WTC11 (cell line): ENCODE measurements at regions not wholly inside any gene's neighbourhood (a gene's known extent, or its start where the extent isn't known, plus 50 kb on each side); places are given as distances from the start of the nearest gene placed in this dataset.

Experiments used
- ATAC-seq: fragments of 200-7000 bp; cut with Tn5 transposase; 2 replicates; pipeline ENCODE4 v1.10.0; 2021; ENCODE audit warnings: mild to moderate bottlenecking, moderate library complexity
- CTCF ChIA-PET: fragments of 300-600 bp; sonication (Branson Sonifier 250); formaldehyde crosslinking; loops from one replicate; lab custom pipeline; 2021; ENCODE audit warnings: antibody characterized with exemption; lab: Charles Lee
- POLR2A ChIA-PET: fragments of 350-600 bp; sonication (Branson Sonifier 250); formaldehyde crosslinking; loops from one replicate; lab custom pipeline; 2021; ENCODE audit warnings: antibody characterized with exemption; lab: Charles Lee
- DNase-seq: peaks from one replicate; pipeline ENCODE4 v3.0.0; 2021; ENCODE audit warnings: low spot score
- H3K27ac Mint-ChIP-seq: 2 replicates; pipeline ENCODE4 v1.8.0; 2021; ENCODE audit warnings: mixed read lengths
- H3K27me3 Mint-ChIP-seq: 2 replicates; pipeline ENCODE4 v1.8.0; 2021; ENCODE audit warnings: low read depth, mild to moderate bottlenecking, moderate library complexity, mixed read lengths
- H3K36me3 Mint-ChIP-seq: 2 replicates; pipeline ENCODE4 v1.8.0; 2021; ENCODE audit warnings: mixed read lengths
- H3K4me1 Mint-ChIP-seq: 2 replicates; pipeline ENCODE4 v1.8.0; 2022; ENCODE audit warnings: mixed read lengths
- H3K4me3 Mint-ChIP-seq: 2 replicates; pipeline ENCODE4 v1.8.0; 2021; ENCODE audit warnings: mild to moderate bottlenecking, moderate library complexity, mixed read lengths
- H3K9me3 Mint-ChIP-seq: 2 replicates; pipeline ENCODE4 v1.8.0; 2021; ENCODE audit warnings: mixed read lengths
- CBFB ChIP-seq: sonication (generic); formaldehyde crosslinking; IDR thresholded peaks from 2 replicates; pipeline ENCODE4 v1.8.1; 2022; ENCODE audit warnings: mild to moderate bottlenecking, low read depth, missing genetic modification reagents
- ELF4 ChIP-seq: sonication (generic); formaldehyde crosslinking; IDR thresholded peaks from 2 replicates; pipeline ENCODE4 v1.8.1; 2022; ENCODE audit warnings: low read depth, mild to moderate bottlenecking, moderate library complexity, missing genetic modification reagents
- ERG ChIP-seq: fragments of 250-450 bp; sonication (Bioruptor Pico); IDR thresholded peaks from 2 replicates; pipeline ENCODE4 v1.8.0; 2021; ENCODE audit warnings: mild to moderate bottlenecking
- ETV6 ChIP-seq: sonication (generic); formaldehyde crosslinking; IDR thresholded peaks from 2 replicates; pipeline ENCODE4 v1.8.1; 2022; ENCODE audit warnings: mild to moderate bottlenecking, missing genetic modification reagents
- FOXK1 ChIP-seq: sonication (generic); formaldehyde crosslinking; IDR thresholded peaks from 2 replicates; pipeline ENCODE4 v1.8.0; 2022; ENCODE audit warnings: mild to moderate bottlenecking, moderate library complexity, missing genetic modification reagents
- HMGA2 ChIP-seq: fragments of 250-450 bp; sonication (Bioruptor Pico); IDR thresholded peaks from 2 replicates; pipeline ENCODE4 v1.4.0; 2021; ENCODE audit warnings: mild to moderate bottlenecking, moderate library complexity
- JAZF1 ChIP-seq: fragments of 250-450 bp; sonication (Bioruptor Pico); IDR thresholded peaks from 2 replicates; pipeline ENCODE4 v1.9.0; 2021; ENCODE audit warnings: moderate library complexity, mild to moderate bottlenecking, inconsistent platforms
- NR1H2 ChIP-seq: sonication (generic); formaldehyde crosslinking; IDR thresholded peaks from 2 replicates; pipeline ENCODE4 v1.9.0; 2021; ENCODE audit warnings: mild to moderate bottlenecking, moderate library complexity, missing genetic modification reagents
- NR3C1 ChIP-seq: sonication (generic); formaldehyde crosslinking; conservative IDR thresholded peaks from 2 replicates; pipeline ENCODE4 v1.8.1; 2023; ENCODE audit warnings: low read depth, mild to moderate bottlenecking, missing genetic modification reagents
- SP1 ChIP-seq: sonication (generic); formaldehyde crosslinking; conservative IDR thresholded peaks from 2 replicates; pipeline ENCODE4 v1.8.1; 2022; ENCODE audit warnings: missing genetic modification reagents
- TCF7 ChIP-seq: sonication (generic); formaldehyde crosslinking; IDR thresholded peaks from 2 replicates; pipeline ENCODE4 v1.8.0; 2022; ENCODE audit warnings: mild to moderate bottlenecking, low read depth, missing genetic modification reagents, moderate library complexity
- TEAD4 ChIP-seq: sonication (generic); formaldehyde crosslinking; IDR thresholded peaks from 2 replicates; pipeline ENCODE4 v1.8.0; 2022; ENCODE audit warnings: mild to moderate bottlenecking, missing genetic modification reagents
- ZBTB43 ChIP-seq: sonication (generic); formaldehyde crosslinking; IDR thresholded peaks from 2 replicates; pipeline ENCODE4 v1.8.1; 2023; ENCODE audit warnings: mild to moderate bottlenecking, missing genetic modification reagents
- ZNF121 ChIP-seq: sonication (generic); formaldehyde crosslinking; IDR thresholded peaks from 2 replicates; pipeline ENCODE4 v1.8.0; 2023; ENCODE audit warnings: missing genetic modification reagents
- ZNF219 ChIP-seq: sonication (generic); formaldehyde crosslinking; IDR thresholded peaks from 2 replicates; pipeline ENCODE4 v1.8.0; 2023; ENCODE audit warnings: missing genetic modification reagents, mild to moderate bottlenecking, borderline replicate concordance
- ZNF317 ChIP-seq: sonication (generic); formaldehyde crosslinking; IDR thresholded peaks from 2 replicates; pipeline ENCODE4 v1.8.1; 2023; ENCODE audit warnings: low read depth, mild to moderate bottlenecking, moderate library complexity, missing genetic modification reagents, borderline replicate concordance
- TF ChIP-seq, protein P1 (sequence below): sonication (generic); formaldehyde crosslinking; IDR thresholded peaks from 2 replicates; pipeline ENCODE4 v1.8.1; 2023; ENCODE audit warnings: mild to moderate bottlenecking, missing genetic modification reagents, moderate library complexity
- TF ChIP-seq, protein P2 (sequence below): sonication (generic); formaldehyde crosslinking; IDR thresholded peaks from 2 replicates; pipeline ENCODE4 v1.8.0; 2022; ENCODE audit warnings: mild to moderate bottlenecking, missing genetic modification reagents
- TF ChIP-seq, protein P3 (sequence below): fragments of 250-450 bp; sonication (Bioruptor Pico); IDR thresholded peaks from 2 replicates; pipeline ENCODE4 v1.9.0; 2021; ENCODE audit warnings: mild to moderate bottlenecking
- TF ChIP-seq, protein P4 (sequence below): fragments of 250-450 bp; sonication (Bioruptor Pico); IDR thresholded peaks from 2 replicates; pipeline ENCODE4 v1.9.0; 2021; ENCODE audit warnings: mild to moderate bottlenecking
- TF ChIP-seq, protein P5 (sequence below): fragments of 200-600 bp; IDR thresholded peaks from 2 replicates; pipeline ENCODE4 v1.8.0; 2022; ENCODE audit warnings: antibody characterized with exemption

GRCh38 chr3:117587416-117587815 is 877.8 kb downstream of the TUSC7 start (continued):
- TF ChIP-seq, protein P1, sequence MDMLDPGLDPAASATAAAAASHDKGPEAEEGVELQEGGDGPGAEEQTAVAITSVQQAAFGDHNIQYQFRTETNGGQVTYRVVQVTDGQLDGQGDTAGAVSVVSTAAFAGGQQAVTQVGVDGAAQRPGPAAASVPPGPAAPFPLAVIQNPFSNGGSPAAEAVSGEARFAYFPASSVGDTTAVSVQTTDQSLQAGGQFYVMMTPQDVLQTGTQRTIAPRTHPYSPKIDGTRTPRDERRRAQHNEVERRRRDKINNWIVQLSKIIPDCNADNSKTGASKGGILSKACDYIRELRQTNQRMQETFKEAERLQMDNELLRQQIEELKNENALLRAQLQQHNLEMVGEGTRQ: no peak
- TF ChIP-seq TCF7: no peak
- TF ChIP-seq ZBTB43 (CRISPR knock-in tag): no peak

- Mint-ChIP-seq H3K4me3 (no peak overlapping the region), H3K36me3 (no peaks in the 10 kb centered on the region), H3K27me3 (no peaks in the 10 kb centered on the region), H3K9me3 (no peaks in the 10 kb centered on the region), H3K4me1 (peaks cover 20% of the 10 kb centered on the region), H3K27ac (no peak overlapping the region)
- DNase-seq (no peak), ATAC-seq (peak; percentile 56)
- TF ChIP-seq, protein P2, sequence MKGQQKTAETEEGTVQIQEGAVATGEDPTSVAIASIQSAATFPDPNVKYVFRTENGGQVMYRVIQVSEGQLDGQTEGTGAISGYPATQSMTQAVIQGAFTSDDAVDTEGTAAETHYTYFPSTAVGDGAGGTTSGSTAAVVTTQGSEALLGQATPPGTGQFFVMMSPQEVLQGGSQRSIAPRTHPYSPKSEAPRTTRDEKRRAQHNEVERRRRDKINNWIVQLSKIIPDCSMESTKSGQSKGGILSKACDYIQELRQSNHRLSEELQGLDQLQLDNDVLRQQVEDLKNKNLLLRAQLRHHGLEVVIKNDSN: no peak
- TF ChIP-seq ZNF121 (CRISPR knock-in tag) (no peak), SP1 (CRISPR knock-in tag) (no peak), ZNF219 (no peak), JAZF1 (CRISPR knock-in tag) (no peak), ERG (no peak), NR1H2 (CRISPR knock-in tag) (no peak), FOXK1 (CRISPR knock-in tag) (no peak), HMGA2 (no peak), NR3C1 (no peak)
- TF ChIP-seq, protein P3, sequence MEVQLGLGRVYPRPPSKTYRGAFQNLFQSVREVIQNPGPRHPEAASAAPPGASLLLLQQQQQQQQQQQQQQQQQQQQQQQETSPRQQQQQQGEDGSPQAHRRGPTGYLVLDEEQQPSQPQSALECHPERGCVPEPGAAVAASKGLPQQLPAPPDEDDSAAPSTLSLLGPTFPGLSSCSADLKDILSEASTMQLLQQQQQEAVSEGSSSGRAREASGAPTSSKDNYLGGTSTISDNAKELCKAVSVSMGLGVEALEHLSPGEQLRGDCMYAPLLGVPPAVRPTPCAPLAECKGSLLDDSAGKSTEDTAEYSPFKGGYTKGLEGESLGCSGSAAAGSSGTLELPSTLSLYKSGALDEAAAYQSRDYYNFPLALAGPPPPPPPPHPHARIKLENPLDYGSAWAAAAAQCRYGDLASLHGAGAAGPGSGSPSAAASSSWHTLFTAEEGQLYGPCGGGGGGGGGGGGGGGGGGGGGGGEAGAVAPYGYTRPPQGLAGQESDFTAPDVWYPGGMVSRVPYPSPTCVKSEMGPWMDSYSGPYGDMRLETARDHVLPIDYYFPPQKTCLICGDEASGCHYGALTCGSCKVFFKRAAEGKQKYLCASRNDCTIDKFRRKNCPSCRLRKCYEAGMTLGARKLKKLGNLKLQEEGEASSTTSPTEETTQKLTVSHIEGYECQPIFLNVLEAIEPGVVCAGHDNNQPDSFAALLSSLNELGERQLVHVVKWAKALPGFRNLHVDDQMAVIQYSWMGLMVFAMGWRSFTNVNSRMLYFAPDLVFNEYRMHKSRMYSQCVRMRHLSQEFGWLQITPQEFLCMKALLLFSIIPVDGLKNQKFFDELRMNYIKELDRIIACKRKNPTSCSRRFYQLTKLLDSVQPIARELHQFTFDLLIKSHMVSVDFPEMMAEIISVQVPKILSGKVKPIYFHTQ: no peak
- ChIA-PET CTCF (interaction anchor here (1.3 kb wide), 1 partner anchor 408 kb away, joined by 3 read pairs; no protein-coding TSS in a partner anchor), POLR2A (no interaction called here)
Observed at GRCh38 chr3:117589454-117589853, 879.9 kb downstream of the TUSC7 start.

GRCh38 chr3:117595615-117596014 is 886.0 kb downstream of the TUSC7 start:
- Mint-ChIP-seq H3K27ac (no peak overlapping the region), H3K4me1 (peaks cover 8% of the 10 kb centered on the region), H3K4me3 (no peak overlapping the region), H3K9me3 (no peaks in the 10 kb centered on the region), H3K36me3 (no peaks in the 10 kb centered on the region), H3K27me3 (no peaks in the 10 kb centered on the region; the same call in 1 of the 2 replicates)
- POLR2A ChIA-PET: no interaction called here
- DNase-seq: no peak
- no peak for ATAC-seq
- CTCF ChIA-PET: no interaction called here
- TF ChIP-seq, protein P1: no peak

DNA sequence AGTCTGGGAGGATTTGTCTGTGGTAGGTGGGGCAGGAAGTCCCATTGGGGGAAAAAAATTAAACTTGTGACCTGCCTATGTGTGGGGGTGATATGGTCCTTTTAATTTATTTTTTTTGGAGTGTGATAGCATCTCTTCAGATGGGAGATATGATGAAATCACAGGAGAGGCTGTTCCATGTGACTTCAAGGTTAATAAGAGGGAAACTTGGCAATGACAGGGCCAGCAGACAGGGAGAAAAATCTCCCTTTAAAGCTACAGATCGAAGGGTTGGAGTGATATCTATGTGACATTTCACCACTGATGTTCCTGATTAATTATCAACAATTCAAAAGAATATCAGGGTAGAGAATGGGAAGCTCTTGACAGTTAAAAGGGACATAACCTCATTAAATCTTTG is 886.9 kb downstream of the TUSC7 start:
- DNase-seq: no peak
- ChIA-PET POLR2A (no interaction called here), CTCF (no interaction called here)
- Mint-ChIP-seq H3K36me3 (no peaks in the 10 kb centered on the region), H3K27me3 (no peaks in the 10 kb centered on the region; the same call in 1 of the 2 replicates), H3K9me3 (no peaks in the 10 kb centered on the region), H3K27ac (no peak overlapping the region), H3K4me3 (no peak overlapping the region), H3K4me1 (peaks cover 8% of the 10 kb centered on the region)
- ATAC-seq: no peak
- TF ChIP-seq, protein P4, sequence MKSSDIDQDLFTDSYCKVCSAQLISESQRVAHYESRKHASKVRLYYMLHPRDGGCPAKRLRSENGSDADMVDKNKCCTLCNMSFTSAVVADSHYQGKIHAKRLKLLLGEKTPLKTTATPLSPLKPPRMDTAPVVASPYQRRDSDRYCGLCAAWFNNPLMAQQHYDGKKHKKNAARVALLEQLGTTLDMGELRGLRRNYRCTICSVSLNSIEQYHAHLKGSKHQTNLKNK (CRISPR knock-in tag): no peak
- TF ChIP-seq ELF4 (CRISPR knock-in tag): no peak
- no peak for TF ChIP-seq ZBTB43 (CRISPR knock-in tag)
- TF ChIP-seq, protein P5, sequence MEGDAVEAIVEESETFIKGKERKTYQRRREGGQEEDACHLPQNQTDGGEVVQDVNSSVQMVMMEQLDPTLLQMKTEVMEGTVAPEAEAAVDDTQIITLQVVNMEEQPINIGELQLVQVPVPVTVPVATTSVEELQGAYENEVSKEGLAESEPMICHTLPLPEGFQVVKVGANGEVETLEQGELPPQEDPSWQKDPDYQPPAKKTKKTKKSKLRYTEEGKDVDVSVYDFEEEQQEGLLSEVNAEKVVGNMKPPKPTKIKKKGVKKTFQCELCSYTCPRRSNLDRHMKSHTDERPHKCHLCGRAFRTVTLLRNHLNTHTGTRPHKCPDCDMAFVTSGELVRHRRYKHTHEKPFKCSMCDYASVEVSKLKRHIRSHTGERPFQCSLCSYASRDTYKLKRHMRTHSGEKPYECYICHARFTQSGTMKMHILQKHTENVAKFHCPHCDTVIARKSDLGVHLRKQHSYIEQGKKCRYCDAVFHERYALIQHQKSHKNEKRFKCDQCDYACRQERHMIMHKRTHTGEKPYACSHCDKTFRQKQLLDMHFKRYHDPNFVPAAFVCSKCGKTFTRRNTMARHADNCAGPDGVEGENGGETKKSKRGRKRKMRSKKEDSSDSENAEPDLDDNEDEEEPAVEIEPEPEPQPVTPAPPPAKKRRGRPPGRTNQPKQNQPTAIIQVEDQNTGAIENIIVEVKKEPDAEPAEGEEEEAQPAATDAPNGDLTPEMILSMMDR: no peak
- no peak for TF ChIP-seq ZNF317 (CRISPR knock-in tag)
- TF ChIP-seq ETV6 (CRISPR knock-in tag): no peak
- TF ChIP-seq HMGA2: no peak
- no peak for TF ChIP-seq CBFB
- no peak for TF ChIP-seq TEAD4
